GM20431 (cell line): ENCODE measurements at regions not wholly inside any gene's neighbourhood (a gene's known extent, or its start where the extent isn't known, plus 50 kb on each side); places are given as distances from the start of the nearest gene placed in this dataset.
"Not testable (repeated sequence)": the region's sequence is repeated elsewhere in the genome, so short reads cannot be mapped to it uniquely, and the experiment has no call there.

Experiments used
- in situ Hi-C: fragments of 300-500 bp; cut with MseI, MboI; formaldehyde crosslinking; loops from one replicate; pipeline ENCODE4 v1.15.0; 2020; ENCODE audit warnings: low sequenced_read_pairs; ENCODE audit not compliant: unreplicated experiment

DNA sequence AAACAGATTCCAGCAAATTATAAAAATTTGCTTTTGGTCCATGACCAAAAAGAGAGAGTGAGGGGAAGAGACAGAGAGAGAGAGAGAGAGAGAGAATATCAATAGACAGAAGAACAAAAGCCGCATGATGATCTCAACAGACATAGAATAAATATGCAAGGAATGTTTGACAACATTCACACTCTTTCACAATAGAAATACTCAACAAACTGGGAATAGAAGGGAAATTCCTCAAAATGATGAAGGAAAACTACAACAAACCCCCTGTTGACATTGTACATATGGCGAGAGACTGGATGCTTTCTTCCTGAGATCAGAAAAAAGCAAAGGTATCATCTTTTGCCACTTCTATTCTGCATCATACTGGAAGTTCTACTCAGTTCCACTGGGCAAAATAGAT, 309.7 kb downstream of the RAD51AP2 start:
- in situ Hi-C loops: no loop called here

- in situ Hi-C loops: no loop called here
Measured at GRCh38 chr2:17206771-17207170, 311.5 kb downstream of the RAD51AP2 start.

DNA sequence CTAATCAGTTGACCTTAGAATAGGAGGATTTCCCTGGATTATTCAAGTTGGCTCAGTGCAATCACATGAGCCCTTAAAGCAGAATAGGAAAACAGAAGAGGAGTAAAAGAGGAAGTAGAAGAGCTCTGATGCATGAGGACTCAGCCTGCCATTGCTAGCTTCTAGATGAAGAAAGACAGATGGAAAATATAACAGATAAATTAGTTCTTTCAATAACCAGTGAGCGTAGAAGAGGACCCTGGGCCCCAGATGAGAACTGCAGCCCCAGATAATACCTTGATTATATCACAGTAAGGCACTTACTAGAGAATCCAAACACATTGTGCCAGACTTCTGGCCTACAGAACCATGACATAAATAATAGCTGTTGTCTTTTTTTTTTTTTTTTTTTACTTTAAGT, 314.0 kb downstream of the RAD51AP2 start:
- in situ Hi-C loops: not testable (repeated sequence)

DNA sequence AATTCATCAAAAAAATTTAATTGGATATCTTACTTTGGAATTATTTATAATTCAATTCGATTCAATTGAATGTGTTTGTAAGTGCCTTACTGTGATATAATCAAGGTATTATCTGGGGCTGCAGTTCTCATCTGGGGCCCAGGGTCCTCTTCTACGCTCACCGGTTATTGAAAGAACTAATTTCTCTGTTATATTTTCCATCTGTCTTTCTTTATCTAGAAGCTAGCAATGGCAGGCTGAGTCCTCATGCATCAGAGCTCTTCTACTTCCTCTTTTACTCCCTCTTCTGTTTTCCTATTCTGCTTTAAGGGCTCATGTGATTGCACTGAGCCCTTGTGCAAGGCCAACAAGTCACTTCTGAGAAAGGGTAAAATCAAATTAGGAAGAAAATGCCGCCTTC, 315.6 kb downstream of the RAD51AP2 start:
- in situ Hi-C loops: not testable (repeated sequence)

DNA sequence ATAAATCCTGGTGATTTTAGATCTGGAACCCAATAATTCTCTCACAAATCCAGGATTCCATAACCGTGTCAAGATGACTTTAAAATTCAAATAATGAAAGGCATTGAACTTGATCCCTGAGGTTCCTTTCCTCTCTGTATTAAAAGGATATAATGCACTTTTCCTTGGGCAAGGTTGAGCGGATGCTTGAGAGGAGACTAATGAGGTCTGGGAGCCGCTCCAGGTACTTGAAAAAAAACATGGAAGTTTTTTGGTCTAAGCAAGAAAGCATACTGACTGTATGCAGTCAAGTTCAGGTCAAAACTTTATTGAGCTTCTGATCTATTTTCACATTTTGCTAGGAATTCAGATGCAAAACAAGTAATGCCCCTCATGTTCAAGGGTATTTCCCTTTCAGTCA, 318.5 kb downstream of the RAD51AP2 start:
- in situ Hi-C loops: no loop called here

DNA sequence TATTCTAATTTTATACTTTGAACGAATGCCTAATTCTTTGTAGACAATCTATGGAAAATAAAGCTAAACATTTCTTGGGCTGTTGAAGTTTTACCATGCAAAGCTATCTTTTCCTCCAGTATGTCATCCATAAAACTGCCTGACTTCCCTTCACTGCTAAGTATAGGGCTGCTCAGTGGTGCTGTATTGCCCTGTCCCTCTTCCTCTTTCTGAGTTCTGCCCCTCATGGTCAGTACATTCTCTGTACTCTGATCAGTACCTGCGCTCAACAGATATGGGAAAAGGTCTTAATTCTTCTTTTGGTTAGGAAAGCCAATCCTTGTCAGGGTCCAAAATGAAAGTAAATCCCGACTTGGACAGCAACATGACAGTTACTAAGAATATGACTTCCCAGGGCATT, 321.9 kb downstream of the RAD51AP2 start:
- in situ Hi-C loops: no loop called here

DNA sequence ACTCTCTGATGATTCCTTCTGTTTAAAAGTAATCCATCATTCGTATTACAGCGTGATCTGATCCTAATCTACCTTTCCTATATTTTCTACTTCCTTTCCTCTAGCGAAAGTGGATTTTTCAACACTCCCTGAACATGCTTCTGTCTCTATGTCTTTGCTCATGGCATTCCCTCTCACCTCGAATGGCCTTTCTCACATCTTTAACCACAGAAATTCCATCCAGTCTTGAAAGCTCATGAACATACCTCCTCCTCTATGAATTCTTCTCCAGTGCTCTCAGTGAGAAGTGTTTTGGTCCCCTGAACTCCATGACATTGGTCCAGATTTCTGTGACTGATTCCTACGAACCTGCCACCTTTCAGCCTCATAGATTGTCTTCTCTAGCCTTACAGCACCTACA, 323.2 kb downstream of the RAD51AP2 start:
- in situ Hi-C loops: no loop called here

DNA sequence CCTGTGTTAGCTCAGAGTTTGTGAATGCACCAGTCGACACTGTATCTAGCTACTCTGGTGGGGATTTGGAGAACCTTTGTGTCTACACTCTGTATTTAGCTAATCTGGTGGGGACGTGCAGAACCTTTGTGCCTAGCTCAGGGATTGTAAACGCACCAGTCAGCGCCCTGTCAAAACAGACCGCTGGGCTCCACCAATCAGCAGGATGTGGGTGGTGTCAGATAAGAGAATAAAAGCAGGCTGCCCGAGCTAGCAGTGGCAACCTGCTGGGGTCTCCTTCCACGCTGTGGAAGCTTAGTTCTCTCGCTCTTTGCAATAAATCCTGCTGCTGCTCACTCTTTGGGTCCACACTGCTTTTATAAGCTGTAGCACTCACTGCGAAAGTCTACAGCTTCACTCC, 324.2 kb downstream of the RAD51AP2 start:
- in situ Hi-C loops: no loop called here

DNA sequence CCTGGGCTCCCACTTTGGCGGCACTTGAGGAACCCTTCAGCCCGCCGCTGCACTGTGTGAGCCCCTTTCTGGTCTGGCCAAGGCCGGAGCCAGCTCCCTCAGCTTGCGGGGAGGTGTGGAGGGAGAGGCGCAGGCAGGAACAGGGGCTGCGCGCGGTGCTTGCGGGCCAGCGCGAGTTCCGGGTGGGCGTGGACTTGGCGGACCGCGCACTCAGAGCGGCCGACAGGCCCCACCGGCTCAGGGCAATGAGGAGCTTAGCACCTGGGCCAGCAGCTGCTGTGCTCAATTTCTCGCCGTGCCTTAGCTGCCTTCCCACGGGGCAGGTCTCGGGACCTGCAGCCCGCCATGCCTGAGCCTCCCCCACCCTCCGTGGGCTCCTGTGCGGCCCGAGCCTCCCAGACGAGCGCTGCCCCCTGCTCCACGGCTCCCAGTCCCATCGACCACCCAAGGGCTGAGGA, 324.8 kb downstream of the RAD51AP2 start:
- in situ Hi-C loops: not testable (repeated sequence)

GRCh38 chr2:17191223-17191622, 327.0 kb downstream of the RAD51AP2 start:
- in situ Hi-C loops: no loop called here

DNA sequence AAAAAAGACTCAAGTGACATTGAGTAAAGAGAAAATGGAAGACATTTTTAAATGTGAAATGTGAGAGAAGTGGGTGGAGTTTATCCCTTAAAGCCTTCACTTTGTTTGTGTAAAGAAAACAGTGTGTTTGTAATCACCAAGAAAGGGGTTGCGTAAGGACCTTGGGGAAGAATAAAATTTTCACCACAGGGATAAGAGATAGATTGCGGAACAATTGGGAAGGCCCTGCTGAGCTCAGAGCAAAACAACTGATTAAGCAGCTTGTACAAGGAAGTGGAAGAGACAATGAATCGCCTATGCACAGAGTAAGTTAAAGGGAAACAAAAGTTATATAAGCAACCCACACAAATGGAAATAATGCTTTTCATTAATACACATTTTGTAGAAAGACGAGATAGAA, 327.7 kb downstream of the RAD51AP2 start:
- in situ Hi-C loops: no loop called here

DNA sequence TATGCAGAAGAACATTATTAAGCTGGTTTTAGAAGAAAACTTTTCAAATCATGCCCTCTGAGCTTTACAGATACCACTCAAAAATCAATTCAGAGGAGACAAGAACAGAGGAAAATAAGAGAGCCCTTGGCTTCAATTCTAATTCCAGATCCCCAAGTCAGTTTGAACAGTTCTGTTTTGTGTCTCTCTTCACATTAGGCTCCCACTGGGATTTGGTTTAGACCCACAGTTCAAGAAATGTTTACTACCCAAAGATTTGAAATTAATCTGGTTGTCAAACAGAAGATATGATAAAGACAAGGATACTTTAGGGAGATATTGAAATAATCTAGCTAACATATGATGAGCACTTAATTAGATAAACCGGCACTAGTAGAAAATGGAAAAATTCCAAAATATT, 329.5 kb downstream of the RAD51AP2 start:
- in situ Hi-C loops: no loop called here

GRCh38 chr2:17184512-17184911, 333.7 kb downstream of the RAD51AP2 start:
- in situ Hi-C loops: no loop called here

DNA sequence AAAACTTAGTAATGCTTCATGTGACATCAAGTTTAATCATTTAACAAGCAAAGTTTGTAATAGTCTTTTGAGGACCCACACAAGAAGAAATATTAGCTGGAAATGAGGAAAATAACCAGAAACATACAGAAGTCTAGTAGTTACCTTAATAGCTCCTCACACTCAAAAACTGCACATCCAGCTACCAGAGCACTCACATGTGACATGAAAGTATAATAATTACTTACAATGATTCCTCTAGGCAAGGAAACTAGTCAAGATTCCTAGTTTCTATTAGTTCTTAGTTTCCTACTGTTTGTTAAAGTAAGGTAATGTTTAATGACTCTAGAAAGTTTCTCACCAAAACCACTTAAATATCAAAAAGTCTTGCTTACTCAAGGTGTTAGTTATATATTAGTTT, 335.8 kb downstream of the RAD51AP2 start:
- in situ Hi-C loops: no loop called here

DNA sequence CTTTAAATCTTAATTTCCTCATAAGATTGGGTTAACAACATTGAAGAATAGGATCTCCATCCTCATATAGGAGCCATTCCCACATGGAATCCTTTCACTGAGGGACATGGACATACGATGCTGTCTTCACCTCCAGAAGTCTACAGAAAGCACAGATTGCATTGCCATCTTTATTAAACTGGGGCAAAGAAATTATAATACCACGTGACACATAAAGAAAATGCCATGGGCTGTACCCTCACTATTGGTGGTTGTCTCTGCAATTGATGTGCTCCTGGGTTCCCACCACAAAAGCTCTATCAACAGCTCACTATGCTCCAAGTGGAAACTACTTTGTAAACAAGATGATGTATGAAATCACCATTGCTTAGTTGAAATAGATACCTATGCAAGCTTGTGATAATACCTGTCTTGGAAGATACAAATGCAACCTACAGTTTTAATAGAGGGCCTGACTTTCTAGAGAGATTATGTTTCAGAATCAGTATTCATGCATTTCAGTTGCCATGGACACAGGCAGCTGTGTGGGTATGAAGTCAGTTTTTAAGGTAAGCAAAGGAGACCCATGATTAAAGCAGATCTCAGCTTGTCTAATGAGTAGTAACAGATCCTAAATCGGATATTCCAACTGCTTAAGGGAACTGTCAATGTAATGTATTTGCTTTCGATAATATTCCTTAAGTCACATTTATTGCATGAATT, 337.0 kb downstream of the RAD51AP2 start:
- in situ Hi-C loops: no loop called here

DNA sequence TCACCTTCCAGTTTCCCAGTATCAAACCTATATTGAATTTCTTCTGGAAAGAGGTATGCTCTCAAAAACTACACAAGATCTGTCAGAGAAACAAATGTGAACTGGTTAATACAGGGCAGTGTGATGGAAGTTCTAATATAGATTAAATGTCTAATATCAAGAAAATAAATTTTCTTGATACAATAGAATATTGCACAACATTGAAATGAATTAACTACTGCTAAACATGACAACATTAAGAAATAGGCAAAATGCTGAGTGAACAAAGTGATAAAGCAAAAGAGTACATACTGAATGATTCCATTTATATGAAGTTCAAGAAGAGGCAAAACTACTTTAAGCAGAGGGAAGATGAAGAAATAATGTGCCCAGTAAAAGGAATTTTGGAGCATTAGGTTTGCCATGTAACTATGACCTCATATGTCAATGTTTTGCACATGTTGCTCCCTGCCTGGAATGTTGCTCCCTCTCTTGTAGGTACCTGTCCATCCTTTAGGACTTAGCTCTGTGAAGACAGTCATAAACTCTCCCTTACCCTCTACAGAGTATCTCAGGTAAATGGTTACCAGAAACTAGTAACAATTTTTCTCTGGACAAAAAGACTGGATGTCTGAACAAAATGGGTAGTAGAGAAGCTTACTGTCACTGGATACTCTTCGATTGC, 339.0 kb downstream of the RAD51AP2 start:
- in situ Hi-C loops: no loop called here

- in situ Hi-C loops: no loop called here
Measured at GRCh38 chr2:17177088-17177487, 341.2 kb downstream of the RAD51AP2 start.

GRCh38 chr2:17171446-17172049, 346.7 kb downstream of the RAD51AP2 start:
- in situ Hi-C loops: no loop called here

GRCh38 chr2:17166506-17166905, 351.7 kb downstream of the RAD51AP2 start:
- in situ Hi-C loops: no loop called here

GRCh38 chr2:17164550-17164949, 353.7 kb downstream of the RAD51AP2 start:
- in situ Hi-C loops: no loop called here

DNA sequence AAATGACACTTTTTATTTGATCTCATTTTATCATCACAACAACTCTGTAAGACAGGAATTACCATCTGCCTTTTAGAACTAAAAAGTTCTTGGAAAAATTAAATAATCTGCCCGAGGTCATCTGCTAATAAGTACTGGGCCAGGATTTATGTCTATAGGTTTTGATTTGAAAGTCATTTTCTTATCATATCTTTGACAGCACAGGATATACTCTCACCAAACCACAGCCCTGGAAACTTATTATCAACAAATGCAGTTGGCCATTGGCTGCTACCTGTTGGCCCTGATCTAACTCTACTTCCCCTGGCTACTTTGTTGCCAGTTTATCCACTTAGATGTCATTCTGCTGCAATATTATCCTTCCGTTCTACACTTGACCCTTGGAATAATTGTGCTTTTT, 354.6 kb downstream of the RAD51AP2 start:
- in situ Hi-C loops: no loop called here
